ENCODE measurements at regions not wholly inside any gene's neighbourhood (a gene's known extent, or its start where the extent isn't known, plus 50 kb on each side); places are given as distances from the start of the nearest gene placed in this dataset.

DNA sequence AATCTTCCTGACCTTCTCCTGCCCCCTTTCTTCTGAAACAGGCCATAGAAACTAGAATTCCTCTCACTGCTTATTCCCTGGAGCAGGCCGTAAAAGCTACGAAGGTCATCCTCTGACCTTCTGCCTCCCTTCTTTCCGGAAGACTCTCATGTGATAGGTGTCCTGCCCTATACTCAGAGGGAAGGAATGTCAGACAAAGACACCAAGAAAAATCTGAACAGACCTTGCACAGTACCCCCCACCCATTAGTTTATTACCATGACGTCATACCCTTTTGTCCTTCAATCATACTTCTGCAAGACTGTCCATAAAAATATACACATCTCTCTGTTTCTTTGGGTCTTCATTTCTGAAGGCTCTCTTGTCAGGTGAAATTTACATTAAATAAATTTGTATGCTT, 1523.9 kb downstream of the RPA4 start:
- Mint-ChIP-seq H3K4me3 (no peak overlapping the region), H3K27me3 (no peaks in the 10 kb centered on the region), H3K36me3 (no peaks in the 10 kb centered on the region), H3K9me3 (no peaks in the 10 kb centered on the region), H3K4me1 (no peaks in the 10 kb centered on the region), H3K27ac (no peak overlapping the region)
- ATAC-seq (ENCODE audit: low read depth) (no peak), DNase-seq (no peak)
- POLR2A ChIA-PET = no interaction called here

DNA sequence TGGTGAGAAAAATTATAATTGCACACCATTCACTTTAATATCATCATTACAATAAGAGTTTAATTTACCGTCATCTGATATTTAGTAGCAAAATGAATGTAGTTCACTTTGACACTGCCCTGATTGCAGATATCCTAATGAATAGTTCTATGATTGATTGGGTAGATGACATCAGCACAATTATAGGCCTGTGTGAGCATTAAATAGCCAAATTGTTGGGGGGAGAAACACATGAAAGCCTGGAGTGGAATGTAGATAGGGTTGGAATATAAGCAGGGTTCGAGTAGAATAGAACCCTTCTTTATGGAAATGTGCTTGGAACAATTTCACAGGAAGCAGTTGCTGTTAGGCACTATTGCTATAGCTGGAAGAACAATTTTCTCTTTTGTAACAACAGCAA, 1526.2 kb downstream of the RPA4 start:
- H3K9me3 Mint-ChIP-seq = no peaks in the 10 kb centered on the region
- POLR2A ChIA-PET = no interaction called here
- no peak for ATAC-seq (ENCODE audit: low read depth)

DNA sequence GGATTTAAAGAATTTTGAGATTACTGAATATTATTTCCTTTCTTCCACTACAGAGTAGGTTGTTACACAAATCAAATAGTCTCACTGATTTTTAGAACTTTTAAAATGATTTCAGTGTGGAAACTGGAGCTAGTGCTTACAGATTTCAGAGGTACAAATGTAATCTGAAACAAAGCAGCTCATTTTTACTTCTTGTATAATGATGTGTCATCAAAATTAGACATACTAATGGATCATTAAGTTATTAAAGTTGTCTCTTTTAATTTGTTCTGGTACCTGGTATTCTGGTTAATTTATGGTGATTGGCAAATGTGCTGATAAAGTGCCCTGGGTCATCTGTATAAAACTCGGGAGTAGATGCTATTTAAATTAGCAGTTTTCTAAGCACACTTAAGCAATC, 1528.3 kb downstream of the RPA4 start:
- Mint-ChIP-seq H3K27me3 (no peaks in the 10 kb centered on the region), H3K4me1 (no peaks in the 10 kb centered on the region), H3K36me3 (no peaks in the 10 kb centered on the region), H3K27ac (no peak overlapping the region), H3K4me3 (no peak overlapping the region), H3K9me3 (no peaks in the 10 kb centered on the region)
- no peak for DNase-seq
- ATAC-seq (ENCODE audit: low read depth) = no peak
- POLR2A ChIA-PET = no interaction called here

More for the DNA sequence above, 1526.2 kb downstream of the RPA4 start:
- no peak overlapping the region for H3K4me3 Mint-ChIP-seq
- no peaks in the 10 kb centered on the region for H3K27me3 Mint-ChIP-seq
- no peak overlapping the region for H3K27ac Mint-ChIP-seq
- DNase-seq = no peak
- H3K4me1 Mint-ChIP-seq = no peaks in the 10 kb centered on the region
- H3K36me3 Mint-ChIP-seq = no peaks in the 10 kb centered on the region

DNA sequence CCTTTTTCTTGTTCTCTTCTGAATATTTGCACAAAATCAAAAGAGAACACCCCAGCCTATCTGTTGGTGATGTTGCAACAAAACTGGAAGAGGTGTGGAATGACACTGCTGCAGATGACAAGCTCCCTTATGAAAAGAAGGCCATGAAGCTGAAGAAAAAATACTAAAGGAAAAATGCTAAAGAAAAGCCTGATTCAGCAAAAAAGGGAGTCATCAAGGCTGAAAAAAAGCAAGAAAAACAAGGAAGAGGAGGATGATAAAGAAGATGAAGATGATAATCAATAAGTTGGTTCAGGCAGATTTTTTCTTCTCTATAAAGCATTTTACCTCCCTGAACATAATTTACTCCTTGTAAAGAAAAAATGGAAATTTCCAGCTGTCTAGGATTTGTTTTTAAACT, 1538.8 kb downstream of the RPA4 start:
- POLR2A ChIA-PET = no interaction called here
- H3K27me3 Mint-ChIP-seq = no peaks in the 10 kb centered on the region
- DNase-seq (no peak), ATAC-seq (ENCODE audit: low read depth) (no peak)
- H3K9me3 Mint-ChIP-seq = no peaks in the 10 kb centered on the region
- no peaks in the 10 kb centered on the region for H3K36me3 Mint-ChIP-seq
- no peak overlapping the region for H3K27ac Mint-ChIP-seq
- no peaks in the 10 kb centered on the region for H3K4me1 Mint-ChIP-seq
- no peak overlapping the region for H3K4me3 Mint-ChIP-seq

DNA sequence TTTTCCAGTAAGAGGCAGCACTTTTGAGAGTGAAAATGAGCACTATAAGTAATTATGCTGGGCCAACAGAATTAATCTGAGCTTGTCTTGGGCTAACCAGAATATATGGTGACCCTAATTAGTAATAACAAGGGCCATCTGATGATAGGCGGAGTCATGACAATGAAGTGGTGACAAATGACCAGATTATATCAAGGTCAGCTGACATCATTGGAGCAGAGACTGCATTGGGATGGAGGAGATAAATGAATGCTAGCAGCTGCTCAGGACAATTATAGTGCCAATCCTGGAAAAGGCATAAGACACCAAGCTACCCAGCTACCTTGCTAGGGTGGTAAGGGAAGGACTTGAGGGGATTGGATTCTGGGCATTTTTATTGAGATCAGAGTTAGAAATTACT, 1548.7 kb downstream of the RPA4 start:
- Mint-ChIP-seq H3K4me3 (no peak overlapping the region), H3K9me3 (no peaks in the 10 kb centered on the region), H3K4me1 (no peaks in the 10 kb centered on the region), H3K36me3 (no peaks in the 10 kb centered on the region), H3K27me3 (no peaks in the 10 kb centered on the region), H3K27ac (no peak overlapping the region)
- POLR2A ChIA-PET = no interaction called here
- DNase-seq = no peak
- no peak for ATAC-seq (ENCODE audit: low read depth)

DNA sequence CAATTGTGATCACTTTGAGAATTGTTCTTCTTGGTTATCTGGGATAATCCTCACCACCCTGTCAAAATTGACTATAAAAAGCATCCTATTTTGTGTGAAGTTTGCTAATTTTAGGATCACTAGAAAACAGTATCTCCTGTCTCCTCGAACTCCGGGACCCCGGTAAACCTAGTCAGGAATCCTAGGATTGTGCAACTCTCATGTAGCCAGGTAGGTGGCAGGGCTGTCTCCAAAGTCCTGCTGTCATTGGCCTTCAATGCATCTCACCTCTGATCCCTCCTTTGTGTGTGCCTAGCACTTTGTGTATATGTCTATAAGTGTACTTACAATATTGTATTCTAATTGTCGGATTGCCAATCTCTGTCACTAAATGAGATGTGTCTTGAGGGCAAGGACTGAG, 1564.8 kb downstream of the RPA4 start:
- Mint-ChIP-seq H3K36me3 (no peaks in the 10 kb centered on the region), H3K9me3 (no peaks in the 10 kb centered on the region), H3K27ac (no peak overlapping the region), H3K4me1 (no peaks in the 10 kb centered on the region), H3K27me3 (no peaks in the 10 kb centered on the region), H3K4me3 (no peak overlapping the region)
- POLR2A ChIA-PET = no interaction called here
- DNase-seq = no peak
- no peak for ATAC-seq (ENCODE audit: low read depth)

DNA sequence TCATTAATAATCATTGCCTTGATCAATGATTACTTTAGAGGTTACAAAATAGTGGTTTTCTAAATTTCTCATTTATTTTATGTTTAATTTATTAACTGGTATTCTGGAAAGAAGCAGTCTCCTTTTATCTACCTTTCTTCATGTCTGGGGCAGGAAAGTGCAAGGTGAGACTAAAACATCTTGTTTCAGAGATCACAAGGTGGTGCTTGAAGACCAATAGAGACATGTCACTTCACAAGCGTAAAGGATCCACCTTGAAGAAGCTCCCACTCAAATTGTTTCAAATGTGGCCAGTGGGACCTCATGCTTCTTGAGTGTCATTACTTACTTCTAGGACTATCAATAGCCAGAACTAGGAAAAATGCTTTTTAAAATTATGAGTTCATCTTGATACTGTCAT, 1568.7 kb downstream of the RPA4 start:
- no peaks in the 10 kb centered on the region for H3K4me1 Mint-ChIP-seq
- ATAC-seq (ENCODE audit: low read depth) (no peak), DNase-seq (no peak)
- H3K27me3 Mint-ChIP-seq = no peaks in the 10 kb centered on the region
- no peaks in the 10 kb centered on the region for H3K36me3 Mint-ChIP-seq
- no peaks in the 10 kb centered on the region for H3K9me3 Mint-ChIP-seq
- H3K27ac Mint-ChIP-seq = no peak overlapping the region
- H3K4me3 Mint-ChIP-seq = no peak overlapping the region
- POLR2A ChIA-PET = no interaction called here

DNA sequence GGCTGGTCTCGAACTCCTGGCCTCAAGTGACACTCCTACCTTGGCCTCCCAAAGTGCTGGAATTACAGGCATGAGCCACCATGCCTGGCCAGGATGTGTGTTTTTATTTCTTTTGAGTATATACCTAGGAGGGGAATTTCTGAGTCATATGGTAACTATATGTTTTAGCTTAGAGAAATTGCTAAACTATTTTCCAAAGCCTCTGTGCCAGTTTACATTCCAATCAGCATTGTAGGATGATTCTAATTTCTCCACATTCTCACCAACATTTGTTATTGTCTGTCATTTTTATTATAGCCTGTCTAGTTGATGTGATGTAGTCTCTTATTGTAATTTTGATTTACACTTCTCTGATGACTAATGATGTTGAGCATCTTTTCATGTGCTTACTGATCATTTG, 1576.0 kb downstream of the RPA4 start:
- H3K4me1 Mint-ChIP-seq = no peaks in the 10 kb centered on the region

DNA sequence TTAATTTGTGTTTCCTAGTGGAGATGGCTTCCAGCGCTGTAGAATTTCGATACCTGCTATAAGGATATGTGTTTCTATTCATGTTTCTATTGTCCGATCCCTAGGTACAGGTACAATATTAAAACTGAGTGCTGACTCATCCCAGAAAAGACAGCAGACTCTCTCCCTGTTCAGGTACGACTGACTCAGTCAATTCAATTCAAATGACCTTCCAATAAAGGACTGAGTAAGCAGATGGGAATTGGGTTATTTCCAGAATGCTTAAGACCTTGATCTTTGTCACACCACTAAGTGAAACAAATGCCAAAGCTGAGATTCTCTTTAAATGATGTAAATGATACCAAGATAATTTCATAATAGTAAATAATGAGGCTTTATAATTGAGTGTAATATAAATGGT, 1596.9 kb downstream of the RPA4 start:
- no peaks in the 10 kb centered on the region for H3K4me1 Mint-ChIP-seq
- no peak overlapping the region for H3K4me3 Mint-ChIP-seq
- H3K27ac Mint-ChIP-seq = no peak overlapping the region
- no peak for DNase-seq
- ATAC-seq (ENCODE audit: low read depth) = no peak
- POLR2A ChIA-PET = no interaction called here
- no peaks in the 10 kb centered on the region for H3K27me3 Mint-ChIP-seq
- H3K36me3 Mint-ChIP-seq = no peaks in the 10 kb centered on the region
- H3K9me3 Mint-ChIP-seq = no peaks in the 10 kb centered on the region

More for the DNA sequence above, 1576.0 kb downstream of the RPA4 start:
- POLR2A ChIA-PET = no interaction called here
- Mint-ChIP-seq H3K27me3 (no peaks in the 10 kb centered on the region), H3K9me3 (no peaks in the 10 kb centered on the region), H3K27ac (no peak overlapping the region), H3K36me3 (no peaks in the 10 kb centered on the region), H3K4me3 (no peak overlapping the region)
- ATAC-seq (ENCODE audit: low read depth) = no peak
- no peak for DNase-seq

DNA sequence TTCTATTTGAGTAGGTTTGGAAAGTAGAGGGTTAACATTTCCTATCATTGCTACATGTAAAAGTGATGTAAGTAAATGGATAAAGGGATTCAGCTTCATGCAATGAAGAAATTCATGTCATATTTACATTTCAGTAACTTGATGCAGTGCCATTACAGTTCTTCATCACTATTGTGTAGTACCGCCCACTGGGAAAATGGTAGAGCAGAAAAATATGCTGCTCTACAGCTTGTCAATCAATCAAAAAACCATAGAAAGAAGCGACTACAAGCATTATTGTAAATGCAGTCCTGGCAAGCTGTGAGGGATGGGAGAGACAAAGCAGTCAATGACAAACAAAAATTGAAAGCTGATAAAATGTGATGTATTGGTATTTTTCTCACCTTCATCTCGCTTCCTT, 1597.9 kb downstream of the RPA4 start:
- no peak for DNase-seq
- POLR2A ChIA-PET = no interaction called here
- no peak overlapping the region for H3K27ac Mint-ChIP-seq
- H3K36me3 Mint-ChIP-seq = no peaks in the 10 kb centered on the region
- H3K27me3 Mint-ChIP-seq = no peaks in the 10 kb centered on the region
- no peak overlapping the region for H3K4me3 Mint-ChIP-seq
- no peaks in the 10 kb centered on the region for H3K4me1 Mint-ChIP-seq
- no peak for ATAC-seq (ENCODE audit: low read depth)
- no peaks in the 10 kb centered on the region for H3K9me3 Mint-ChIP-seq

DNA sequence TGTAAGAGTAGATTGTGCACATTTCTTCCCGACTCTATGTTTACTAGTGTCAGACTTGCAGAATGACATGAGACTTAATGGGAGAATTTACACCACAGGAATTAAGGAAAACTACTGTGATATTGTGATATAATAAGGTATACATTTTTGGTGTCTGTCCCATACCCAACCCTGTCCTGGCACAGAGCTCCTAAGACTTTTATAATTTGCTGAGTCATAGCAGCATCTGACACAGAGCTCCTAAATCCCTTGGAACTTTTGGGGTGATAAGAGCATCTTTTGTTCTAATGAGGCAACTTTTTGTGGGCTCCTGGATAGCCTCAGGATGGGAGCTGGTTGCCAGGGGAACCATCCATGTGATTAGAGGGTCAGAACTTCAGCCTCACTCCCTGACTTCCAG, 1607.0 kb downstream of the RPA4 start:
- H3K4me1 Mint-ChIP-seq = no peaks in the 10 kb centered on the region
- no peak overlapping the region for H3K4me3 Mint-ChIP-seq
- no peaks in the 10 kb centered on the region for H3K36me3 Mint-ChIP-seq
- no peak for DNase-seq
- no peaks in the 10 kb centered on the region for H3K9me3 Mint-ChIP-seq
- POLR2A ChIA-PET = no interaction called here
- no peak for ATAC-seq (ENCODE audit: low read depth)
- H3K27me3 Mint-ChIP-seq = no peaks in the 10 kb centered on the region
- no peak overlapping the region for H3K27ac Mint-ChIP-seq

DNA sequence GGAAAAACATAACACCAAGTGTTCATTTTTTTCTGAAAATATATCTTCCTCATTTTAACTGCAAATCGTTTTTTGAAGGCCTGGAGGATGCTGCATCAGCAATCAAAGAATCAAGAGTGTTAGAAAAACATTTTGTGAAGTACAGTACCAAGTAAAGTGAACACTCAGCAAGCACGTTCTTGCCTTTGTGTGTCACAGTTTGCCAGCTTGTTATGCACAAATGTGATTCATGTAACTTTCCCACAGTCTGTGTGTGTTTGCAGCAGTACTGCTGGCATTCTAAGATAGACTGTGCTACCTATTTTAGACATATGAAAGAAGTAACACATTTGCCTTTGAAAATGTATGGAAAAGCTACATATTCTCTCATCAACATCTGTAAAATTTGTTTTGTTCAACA, 1617.7 kb downstream of the RPA4 start:
- Mint-ChIP-seq H3K9me3 (no peaks in the 10 kb centered on the region), H3K4me3 (no peak overlapping the region), H3K27ac (no peak overlapping the region), H3K4me1 (no peaks in the 10 kb centered on the region), H3K36me3 (no peaks in the 10 kb centered on the region), H3K27me3 (no peaks in the 10 kb centered on the region)
- no peak for ATAC-seq (ENCODE audit: low read depth)
- no peak for DNase-seq
- POLR2A ChIA-PET = no interaction called here

DNA sequence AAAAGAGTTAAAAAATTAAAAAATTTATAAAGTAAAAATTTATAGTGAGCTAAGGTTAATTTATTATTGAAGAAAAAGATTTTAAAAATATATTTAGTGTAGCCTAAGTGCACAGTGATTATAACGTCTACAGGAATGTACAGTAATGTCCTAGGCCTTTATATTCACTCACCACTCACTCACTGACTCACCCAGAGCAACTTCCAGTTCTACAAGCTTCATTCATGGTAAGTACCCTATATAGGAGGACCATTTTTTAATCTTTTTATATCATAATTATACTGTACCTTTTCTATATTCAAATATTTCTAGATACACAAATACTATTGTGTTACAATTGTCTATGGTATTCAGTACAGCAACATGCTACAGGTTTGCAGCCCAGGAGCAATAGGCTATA, 1623.2 kb downstream of the RPA4 start:
- H3K4me3 Mint-ChIP-seq = no peak overlapping the region

DNA sequence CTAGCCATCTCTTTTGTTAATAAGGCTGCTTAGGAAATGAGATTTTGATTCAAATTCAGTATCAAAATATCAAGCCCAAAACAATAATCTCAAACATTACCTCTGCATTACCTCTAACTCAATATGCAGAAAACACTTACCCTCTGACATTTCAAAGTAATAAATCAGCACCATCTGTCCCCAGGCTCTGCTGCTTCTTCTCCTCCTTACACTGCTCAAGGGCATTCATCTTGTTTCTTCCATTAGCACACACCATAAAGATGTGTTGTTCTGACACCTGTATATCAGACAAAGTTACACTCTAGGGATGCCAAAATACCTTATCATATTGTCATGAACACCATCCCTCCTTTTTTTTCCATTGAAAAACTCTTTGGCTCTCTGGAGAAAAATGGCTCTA, 1630.3 kb downstream of the RPA4 start:
- Mint-ChIP-seq H3K27ac (no peak overlapping the region), H3K27me3 (no peaks in the 10 kb centered on the region), H3K4me1 (no peaks in the 10 kb centered on the region), H3K36me3 (no peaks in the 10 kb centered on the region), H3K4me3 (no peak overlapping the region), H3K9me3 (no peaks in the 10 kb centered on the region)
- no peak for ATAC-seq (ENCODE audit: low read depth)
- no peak for DNase-seq
- POLR2A ChIA-PET = no interaction called here

More for the DNA sequence above, 1623.2 kb downstream of the RPA4 start:
- Mint-ChIP-seq H3K4me1 (no peaks in the 10 kb centered on the region), H3K9me3 (no peaks in the 10 kb centered on the region), H3K27ac (no peak overlapping the region), H3K27me3 (no peaks in the 10 kb centered on the region), H3K36me3 (no peaks in the 10 kb centered on the region)
- ATAC-seq (ENCODE audit: low read depth) = no peak
- DNase-seq = no peak
- POLR2A ChIA-PET = no interaction called here

DNA sequence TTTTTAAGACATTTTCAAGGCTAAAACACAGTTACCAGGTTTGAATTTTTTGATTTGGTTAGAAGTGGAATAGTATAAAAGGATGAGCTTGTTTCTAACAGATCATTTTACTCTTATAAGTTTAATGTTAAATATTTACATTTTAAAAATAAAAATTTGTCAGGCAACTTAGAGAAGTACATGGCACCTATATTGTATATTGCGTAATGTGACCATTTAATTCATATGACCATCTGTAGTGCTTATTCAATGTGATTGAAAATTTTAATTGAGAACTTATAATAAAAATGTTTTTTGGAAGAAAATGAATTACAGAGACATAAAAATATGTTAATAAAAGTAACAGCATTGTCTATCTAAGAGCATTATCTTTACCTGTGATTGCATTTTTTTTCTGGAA, 1632.4 kb downstream of the RPA4 start:
- POLR2A ChIA-PET = no interaction called here
- Mint-ChIP-seq H3K9me3 (no peaks in the 10 kb centered on the region), H3K27me3 (no peaks in the 10 kb centered on the region), H3K4me3 (no peak overlapping the region), H3K36me3 (no peaks in the 10 kb centered on the region), H3K4me1 (no peaks in the 10 kb centered on the region), H3K27ac (no peak overlapping the region)
- no peak for ATAC-seq (ENCODE audit: low read depth)
- DNase-seq = no peak
